WERI-Rb-1 (cell line): ENCODE measurements at regions not wholly inside any gene's neighbourhood (a gene's known extent, or its start where the extent isn't known, plus 50 kb on each side); places are given as distances from the start of the nearest gene placed in this dataset.

Experiments
- DNase-seq: peaks from one replicate; pipeline ENCODE4 v3.0.0-alpha.2; 2020
- H3K27ac ChIP-seq: fragments of 250-450 bp; sonication (Bioruptor Pico); 2 replicates; pipeline ENCODE4 v1.5.1; 2020; ENCODE audit warnings: mild to moderate bottlenecking, moderate library complexity
- H3K27me3 ChIP-seq: fragments of 250-450 bp; sonication (Bioruptor Pico); 2 replicates; pipeline ENCODE4 v1.5.1; 2021; ENCODE audit warnings: mild to moderate bottlenecking, low read depth, moderate library complexity; ENCODE audit not compliant: insufficient read depth, severe bottlenecking
- H3K36me3 ChIP-seq: fragments of 250-450 bp; sonication (Bioruptor Pico); 2 replicates; pipeline ENCODE4 v1.5.1; 2020; ENCODE audit warnings: mild to moderate bottlenecking, moderate library complexity
- H3K4me3 ChIP-seq: 2 replicates; pipeline ENCODE4 v1.5.1; 2011; ENCODE audit warnings: low read depth, mild to moderate bottlenecking, control low read depth, low read length
- H3K9me3 ChIP-seq: fragments of 250-450 bp; sonication (Bioruptor Pico); 2 replicates; pipeline ENCODE4 v1.5.1; 2021; ENCODE audit warnings: mild to moderate bottlenecking, moderate library complexity; ENCODE audit not compliant: severe bottlenecking
- TF ChIP-seq, protein P1 (sequence below): IDR thresholded peaks from 2 replicates; pipeline ENCODE4 v1.5.1; 2011; ENCODE audit warnings: low read depth, mild to moderate bottlenecking, control low read depth, inconsistent platforms, low read length

DNA sequence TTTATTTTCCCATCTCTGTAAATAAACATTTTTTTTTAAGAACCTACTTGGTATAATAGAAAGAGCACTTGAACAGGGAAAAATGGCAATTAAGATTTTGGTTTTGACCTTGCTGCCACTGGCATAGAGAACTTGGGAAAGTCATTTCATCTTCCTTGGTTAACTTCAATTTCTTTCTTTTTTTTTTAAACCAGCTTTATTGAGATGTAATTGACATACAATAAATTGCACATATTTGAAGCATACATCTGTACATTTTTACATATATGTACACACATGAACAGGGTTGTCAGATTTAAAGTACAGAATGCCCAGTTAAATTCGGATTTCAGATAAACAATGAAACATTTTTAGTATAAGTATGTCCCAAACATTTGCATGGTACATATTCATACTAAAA is 103.0 kb upstream of the RAPGEF2 start:
- H3K27me3 ChIP-seq = no peaks in the 10 kb centered on the region
- no peak overlapping the region for H3K4me3 ChIP-seq
- H3K27ac ChIP-seq = no peak overlapping the region
- TF ChIP-seq, protein P1, sequence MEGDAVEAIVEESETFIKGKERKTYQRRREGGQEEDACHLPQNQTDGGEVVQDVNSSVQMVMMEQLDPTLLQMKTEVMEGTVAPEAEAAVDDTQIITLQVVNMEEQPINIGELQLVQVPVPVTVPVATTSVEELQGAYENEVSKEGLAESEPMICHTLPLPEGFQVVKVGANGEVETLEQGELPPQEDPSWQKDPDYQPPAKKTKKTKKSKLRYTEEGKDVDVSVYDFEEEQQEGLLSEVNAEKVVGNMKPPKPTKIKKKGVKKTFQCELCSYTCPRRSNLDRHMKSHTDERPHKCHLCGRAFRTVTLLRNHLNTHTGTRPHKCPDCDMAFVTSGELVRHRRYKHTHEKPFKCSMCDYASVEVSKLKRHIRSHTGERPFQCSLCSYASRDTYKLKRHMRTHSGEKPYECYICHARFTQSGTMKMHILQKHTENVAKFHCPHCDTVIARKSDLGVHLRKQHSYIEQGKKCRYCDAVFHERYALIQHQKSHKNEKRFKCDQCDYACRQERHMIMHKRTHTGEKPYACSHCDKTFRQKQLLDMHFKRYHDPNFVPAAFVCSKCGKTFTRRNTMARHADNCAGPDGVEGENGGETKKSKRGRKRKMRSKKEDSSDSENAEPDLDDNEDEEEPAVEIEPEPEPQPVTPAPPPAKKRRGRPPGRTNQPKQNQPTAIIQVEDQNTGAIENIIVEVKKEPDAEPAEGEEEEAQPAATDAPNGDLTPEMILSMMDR = no peak
- no peaks in the 10 kb centered on the region for H3K9me3 ChIP-seq
- DNase-seq = no peak
- no peaks in the 10 kb centered on the region for H3K36me3 ChIP-seq

- Histone ChIP-seq H3K27ac (no peak overlapping the region), H3K9me3 (no peaks in the 10 kb centered on the region), H3K27me3 (no peaks in the 10 kb centered on the region), H3K4me3 (no peak overlapping the region), H3K36me3 (no peaks in the 10 kb centered on the region)
- DNase-seq = no peak
- TF ChIP-seq, protein P1 = no peak
Observed at GRCh38 chr4:159002950-159003349, 99.9 kb upstream of the RAPGEF2 start.

DNA sequence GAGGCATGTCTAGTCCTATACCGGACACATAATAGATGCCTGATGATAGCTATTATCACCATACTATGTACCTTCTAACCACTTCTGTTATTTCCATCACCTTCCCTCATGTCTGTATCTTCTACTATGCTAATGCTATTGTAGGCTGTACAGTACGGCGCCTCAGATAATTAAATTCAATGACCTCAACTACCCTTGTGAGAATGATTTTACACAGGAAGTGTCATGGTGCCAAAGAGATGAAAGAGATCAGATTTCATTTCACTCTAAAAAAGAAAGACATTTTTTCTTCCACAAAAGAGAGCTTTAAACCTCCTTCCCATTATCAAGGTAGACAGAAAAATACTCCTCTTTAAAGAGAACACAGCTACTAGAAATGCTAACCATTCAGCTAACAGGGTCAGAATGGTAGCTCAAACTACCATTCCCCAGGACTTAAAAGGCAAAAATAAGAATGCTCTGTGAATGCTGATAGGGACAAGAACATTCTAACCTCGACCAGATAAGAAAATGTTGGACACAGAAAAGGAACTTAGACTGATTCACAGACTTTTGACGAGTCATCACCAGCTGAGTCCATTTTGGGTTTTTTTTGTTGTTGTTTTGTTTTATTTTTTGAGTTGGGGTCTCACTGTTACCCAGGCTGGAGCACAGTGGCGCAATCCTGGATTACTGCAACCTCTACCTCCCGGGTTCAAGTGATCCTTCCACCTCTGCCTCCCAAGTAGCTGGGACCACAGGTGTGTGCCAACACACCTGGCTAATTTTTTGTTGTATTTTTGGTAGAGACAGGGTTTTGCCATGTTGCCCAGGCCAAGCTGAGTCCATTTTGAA is 99.2 kb upstream of the RAPGEF2 start:
- H3K9me3 ChIP-seq = no peaks in the 10 kb centered on the region
- TF ChIP-seq, protein P1 = no peak
- H3K4me3 ChIP-seq = no peak overlapping the region
- no peak overlapping the region for H3K27ac ChIP-seq
- no peak for DNase-seq
- H3K27me3 ChIP-seq = no peaks in the 10 kb centered on the region
- no peaks in the 10 kb centered on the region for H3K36me3 ChIP-seq

- no peak for DNase-seq
- TF ChIP-seq, protein P1 = no peak
- Histone ChIP-seq H3K4me3 (no peak overlapping the region), H3K27ac (no peak overlapping the region), H3K27me3 (no peaks in the 10 kb centered on the region), H3K9me3 (no peaks in the 10 kb centered on the region), H3K36me3 (no peaks in the 10 kb centered on the region)
Observed at GRCh38 chr4:159006202-159006601, 96.7 kb upstream of the RAPGEF2 start.

- no peaks in the 10 kb centered on the region for H3K27me3 ChIP-seq
- DNase-seq = no peak
- no peaks in the 10 kb centered on the region for H3K9me3 ChIP-seq
- H3K27ac ChIP-seq = no peak overlapping the region
- H3K36me3 ChIP-seq = no peaks in the 10 kb centered on the region
- no peak overlapping the region for H3K4me3 ChIP-seq
- TF ChIP-seq, protein P1 = no peak
Observed at GRCh38 chr4:159008671-159009070, 94.2 kb upstream of the RAPGEF2 start.

- Histone ChIP-seq H3K36me3 (no peaks in the 10 kb centered on the region), H3K9me3 (no peaks in the 10 kb centered on the region), H3K27ac (no peak overlapping the region), H3K4me3 (no peak overlapping the region), H3K27me3 (no peaks in the 10 kb centered on the region)
- TF ChIP-seq, protein P1 = no peak
- no peak for DNase-seq
Observed at GRCh38 chr4:159009521-159009920, 93.4 kb upstream of the RAPGEF2 start.
